ENCODE measurements at regions not wholly inside any gene's neighbourhood (a gene's known extent, or its start where the extent isn't known, plus 50 kb on each side); places are given as distances from the start of the nearest gene placed in this dataset.

DNA sequence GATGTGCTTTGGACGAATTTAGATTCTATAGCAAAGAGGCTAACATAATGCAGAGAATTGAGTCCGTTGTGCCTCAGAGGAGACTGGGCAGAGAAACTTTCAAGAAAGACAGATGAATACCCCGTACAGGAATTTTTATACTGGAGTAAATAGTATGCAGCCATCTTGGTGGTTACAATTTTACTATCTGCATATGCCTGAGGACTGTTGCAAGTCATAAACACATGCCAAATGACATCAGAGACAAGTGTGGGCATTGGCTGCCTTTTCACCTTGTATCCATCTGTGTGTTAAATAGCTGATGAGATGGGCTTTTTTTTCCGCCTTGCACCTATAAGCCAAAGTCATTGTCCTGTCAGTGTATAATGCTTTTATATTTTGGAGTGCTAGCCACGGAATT, 267.5 kb upstream of the SP4 start:
- ChIA-PET POLR2A (no interaction called here), CTCF (interaction anchor here (0.6 kb wide), 1 partner anchor 26 kb away, joined by 5 read pairs; no protein-coding TSS in a partner anchor)
- no peaks in the 10 kb centered on the region for H3K36me3 ChIP-seq (ENCODE audit: control insufficient read depth in 2 of 2, insufficient read depth in 1 of 2, low read length in 2 of 2)
- H3K27ac ChIP-seq (ENCODE audit: extremely low read depth, low read depth, low read length) = no peak overlapping the region
- H3K4me1 ChIP-seq (ENCODE audit: control insufficient read depth, insufficient read depth, low read length) = no peaks in the 10 kb centered on the region
- H3K9me3 ChIP-seq (ENCODE audit: control insufficient read depth, insufficient read depth, low read depth, low read length) = no peaks in the 10 kb centered on the region
- no peak for TF ChIP-seq TRIM28 (IDR thresholded peaks at IDR 0.05; ENCODE audit: borderline replicate concordance, low read length)
- TF ChIP-seq ZNF335 (tag by site-specific recombination; conservative IDR thresholded peaks at IDR 0.05) = no peak
- TF ChIP-seq ZXDB (tag by site-specific recombination; IDR thresholded peaks at IDR 0.05) = no peak
- TF ChIP-seq ZNF394 (tag by site-specific recombination; IDR thresholded peaks at IDR 0.05; ENCODE audit: borderline replicate concordance) = no peak
- TF ChIP-seq, protein P1, sequence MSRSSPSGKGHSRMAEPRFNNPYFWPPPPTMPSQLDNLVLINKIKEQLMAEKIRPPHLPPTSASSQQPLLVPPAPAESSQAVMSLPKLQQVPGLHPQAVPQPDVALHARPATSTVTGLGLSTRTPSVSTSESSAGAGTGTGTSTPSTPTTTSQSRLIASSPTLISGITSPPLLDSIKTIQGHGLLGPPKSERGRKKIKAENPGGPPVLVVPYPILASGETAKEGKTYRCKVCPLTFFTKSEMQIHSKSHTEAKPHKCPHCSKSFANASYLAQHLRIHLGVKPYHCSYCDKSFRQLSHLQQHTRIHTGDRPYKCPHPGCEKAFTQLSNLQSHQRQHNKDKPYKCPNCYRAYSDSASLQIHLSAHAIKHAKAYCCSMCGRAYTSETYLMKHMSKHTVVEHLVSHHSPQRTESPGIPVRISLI (tag by site-specific recombination; IDR thresholded peaks at IDR 0.05) = no peak
- TF ChIP-seq, protein P2, sequence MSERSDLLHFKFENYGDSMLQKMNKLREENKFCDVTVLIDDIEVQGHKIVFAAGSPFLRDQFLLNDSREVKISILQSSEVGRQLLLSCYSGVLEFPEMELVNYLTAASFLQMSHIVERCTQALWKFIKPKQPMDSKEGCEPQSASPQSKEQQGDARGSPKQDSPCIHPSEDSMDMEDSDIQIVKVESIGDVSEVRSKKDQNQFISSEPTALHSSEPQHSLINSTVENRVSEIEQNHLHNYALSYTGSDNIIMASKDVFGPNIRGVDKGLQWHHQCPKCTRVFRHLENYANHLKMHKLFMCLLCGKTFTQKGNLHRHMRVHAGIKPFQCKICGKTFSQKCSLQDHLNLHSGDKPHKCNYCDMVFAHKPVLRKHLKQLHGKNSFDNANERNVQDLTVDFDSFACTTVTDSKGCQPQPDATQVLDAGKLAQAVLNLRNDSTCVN (tag by site-specific recombination; optimal IDR thresholded peaks at IDR 0.05) = no peak
- no peak for TF ChIP-seq ZNF561 (tag by site-specific recombination; IDR thresholded peaks at IDR 0.05; ENCODE audit: borderline replicate concordance)
- TF ChIP-seq, protein P3, sequence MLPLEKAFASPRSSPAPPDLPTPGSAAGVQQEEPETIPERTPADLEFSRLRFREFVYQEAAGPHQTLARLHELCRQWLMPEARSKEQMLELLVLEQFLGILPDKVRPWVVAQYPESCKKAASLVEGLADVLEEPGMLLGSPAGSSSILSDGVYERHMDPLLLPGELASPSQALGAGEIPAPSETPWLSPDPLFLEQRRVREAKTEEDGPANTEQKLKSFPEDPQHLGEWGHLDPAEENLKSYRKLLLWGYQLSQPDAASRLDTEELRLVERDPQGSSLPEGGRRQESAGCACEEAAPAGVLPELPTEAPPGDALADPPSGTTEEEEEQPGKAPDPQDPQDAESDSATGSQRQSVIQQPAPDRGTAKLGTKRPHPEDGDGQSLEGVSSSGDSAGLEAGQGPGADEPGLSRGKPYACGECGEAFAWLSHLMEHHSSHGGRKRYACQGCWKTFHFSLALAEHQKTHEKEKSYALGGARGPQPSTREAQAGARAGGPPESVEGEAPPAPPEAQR (tag by site-specific recombination; IDR thresholded peaks at IDR 0.05) = no peak
- no peak for TF ChIP-seq ZNF664 (tag by site-specific recombination; IDR thresholded peaks at IDR 0.05)
- TF ChIP-seq, protein P4, sequence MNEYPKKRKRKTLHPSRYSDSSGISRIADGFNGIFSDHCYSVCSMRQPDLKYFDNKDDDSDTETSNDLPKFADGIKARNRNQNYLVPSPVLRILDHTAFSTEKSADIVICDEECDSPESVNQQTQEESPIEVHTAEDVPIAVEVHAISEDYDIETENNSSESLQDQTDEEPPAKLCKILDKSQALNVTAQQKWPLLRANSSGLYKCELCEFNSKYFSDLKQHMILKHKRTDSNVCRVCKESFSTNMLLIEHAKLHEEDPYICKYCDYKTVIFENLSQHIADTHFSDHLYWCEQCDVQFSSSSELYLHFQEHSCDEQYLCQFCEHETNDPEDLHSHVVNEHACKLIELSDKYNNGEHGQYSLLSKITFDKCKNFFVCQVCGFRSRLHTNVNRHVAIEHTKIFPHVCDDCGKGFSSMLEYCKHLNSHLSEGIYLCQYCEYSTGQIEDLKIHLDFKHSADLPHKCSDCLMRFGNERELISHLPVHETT (tag by site-specific recombination; IDR thresholded peaks at IDR 0.05) = no peak
- no peak for TF ChIP-seq ZBTB48 (tag by site-specific recombination; IDR thresholded peaks at IDR 0.05)
- H3K4me3 ChIP-seq (ENCODE audit: low read depth, low read length) = no peak overlapping the region

DNA sequence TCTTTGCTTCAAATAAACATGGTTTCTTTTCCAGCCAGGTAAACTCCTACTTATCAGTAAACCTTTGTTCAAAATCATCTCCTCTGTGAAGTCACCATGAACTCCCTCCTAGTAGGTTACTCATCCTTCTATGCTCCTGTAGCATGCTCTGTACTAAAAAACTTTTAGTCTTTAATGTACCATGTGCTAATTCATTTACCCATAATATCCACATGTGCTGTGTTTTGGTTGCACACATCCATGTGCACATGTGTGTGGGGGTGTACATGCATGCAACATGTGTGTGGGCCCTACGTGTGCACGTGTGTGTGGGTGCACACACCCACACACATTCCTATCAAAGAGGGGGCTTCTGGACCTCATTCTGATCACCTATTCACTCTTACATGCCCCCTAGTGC, 259.9 kb upstream of the SP4 start:
- Histone ChIP-seq H3K4me1 (ENCODE audit: control insufficient read depth, insufficient read depth, low read length) (no peaks in the 10 kb centered on the region), H3K4me3 (ENCODE audit: low read depth, low read length) (no peak overlapping the region), H3K9me3 (ENCODE audit: control insufficient read depth, insufficient read depth, low read depth, low read length) (no peaks in the 10 kb centered on the region), H3K27ac (ENCODE audit: extremely low read depth, low read depth, low read length) (no peak overlapping the region), H3K36me3 (ENCODE audit: control insufficient read depth in 2 of 2, insufficient read depth in 1 of 2, low read length in 2 of 2) (no peaks in the 10 kb centered on the region)
- TF ChIP-seq GFI1B (tag by site-specific recombination; IDR thresholded peaks at IDR 0.05) (no peak), ZNF501 (tag by site-specific recombination; IDR thresholded peaks at IDR 0.05) (no peak), ZNF792 (tag by site-specific recombination; IDR thresholded peaks at IDR 0.05) (no peak), ZBTB21 (tag by site-specific recombination; IDR thresholded peaks at IDR 0.05) (no peak)
- POLR2A ChIA-PET = no interaction called here
- CTCF ChIA-PET = no interaction called here

DNA sequence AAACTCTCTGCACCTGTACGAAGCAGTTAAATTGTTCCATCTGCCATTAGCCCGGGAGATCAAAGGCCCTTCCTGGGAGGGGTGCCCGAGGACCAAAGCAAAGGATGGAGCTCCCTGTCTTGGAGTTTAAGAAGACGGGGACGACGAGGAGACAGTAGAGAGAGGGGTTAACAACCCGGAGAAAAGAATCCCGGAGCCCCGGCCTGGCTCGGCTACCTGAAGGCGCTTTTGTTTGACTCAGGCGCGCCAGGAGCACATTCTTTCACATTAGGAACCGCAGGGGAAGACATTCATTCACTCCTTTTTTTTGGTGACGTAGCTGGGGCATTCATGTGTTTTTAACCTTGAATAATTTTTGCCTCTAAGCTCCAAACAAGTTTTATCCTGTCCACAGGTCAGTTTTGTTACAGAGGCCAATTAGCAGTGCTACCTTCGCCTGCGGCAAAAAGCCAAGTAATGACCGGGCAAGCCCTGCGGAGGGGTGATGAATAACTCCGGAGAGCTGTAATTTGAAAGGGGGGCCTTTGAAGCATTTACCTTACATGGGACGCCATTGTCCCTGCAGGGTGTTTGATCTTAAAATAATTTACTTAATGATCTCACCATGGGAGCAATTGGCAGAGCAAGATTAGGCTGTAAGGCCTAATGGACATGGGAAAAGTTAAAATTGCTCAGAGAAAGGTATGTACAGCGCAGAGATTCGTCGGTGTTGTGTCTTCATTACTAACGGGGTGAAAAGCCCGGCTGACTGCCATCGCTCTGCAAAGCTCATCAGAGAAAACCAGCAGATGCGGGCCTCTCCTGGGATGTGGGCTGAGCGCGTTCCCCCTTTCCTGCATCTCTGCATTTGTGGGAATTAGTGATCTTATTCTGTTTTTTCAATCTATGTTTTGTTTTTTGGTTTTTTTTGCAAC, 258.0 kb upstream of the SP4 start:
- CTCF ChIA-PET = no interaction called here
- no peak overlapping the region for H3K4me3 ChIP-seq (ENCODE audit: low read depth, low read length)

More for the DNA sequence above, 258.0 kb upstream of the SP4 start:
- POLR2A ChIA-PET = no interaction called here
- Histone ChIP-seq H3K9me3 (ENCODE audit: control insufficient read depth, insufficient read depth, low read depth, low read length) (no peaks in the 10 kb centered on the region), H3K36me3 (ENCODE audit: control insufficient read depth in 2 of 2, insufficient read depth in 1 of 2, low read length in 2 of 2) (no peaks in the 10 kb centered on the region), H3K4me1 (ENCODE audit: control insufficient read depth, insufficient read depth, low read length) (no peaks in the 10 kb centered on the region), H3K27ac (ENCODE audit: extremely low read depth, low read depth, low read length) (no peak overlapping the region)
- TF ChIP-seq ZNF175 (tag by site-specific recombination; IDR thresholded peaks at IDR 0.05) = no peak

Data from HEK293 (cell line).